ENCODE measurements at regions not wholly inside any gene's neighbourhood (a gene's known extent, or its start where the extent isn't known, plus 50 kb on each side); places are given as distances from the start of the nearest gene placed in this dataset.

- H2AFZ ChIP-seq (ENCODE audit: low read length): no peak overlapping the region
- no peaks in the 10 kb centered on the region for H3K79me2 ChIP-seq (ENCODE audit: low read length)
- TF ChIP-seq CTCF (IDR thresholded peaks at IDR 0.05; ENCODE audit: low read length) (no peak), EZH2 (optimal IDR thresholded peaks at IDR 0.05; ENCODE audit: low read depth, low read length) (no peak), EZH2phosphoT487 (IDR thresholded peaks at IDR 0.05; ENCODE audit: low read length) (no peak)
- no peak overlapping the region for H3K4me3 ChIP-seq (ENCODE audit: low read length)
- no peaks in the 10 kb centered on the region for H3F3A ChIP-seq (ENCODE audit: insufficient read depth, low read length)
- no peaks in the 10 kb centered on the region for H3K9me2 ChIP-seq (replicated peaks; ENCODE audit: insufficient read depth, low read length)
- no peak overlapping the region for H3K4me2 ChIP-seq (ENCODE audit: low read depth, low read length)
- H3K4me1 ChIP-seq (ENCODE audit: low read length): no peaks in the 10 kb centered on the region
- no peaks in the 10 kb centered on the region for H3K9me3 ChIP-seq (replicated peaks; ENCODE audit: insufficient read depth, low read length)
- DNase-seq: no peak
- H3K27me3 ChIP-seq (replicated peaks; ENCODE audit: insufficient read depth, low read length): no peaks in the 10 kb centered on the region
- H4K20me1 ChIP-seq (ENCODE audit: insufficient read depth, low read length): no peaks in the 10 kb centered on the region
- H3K27ac ChIP-seq (ENCODE audit: low read length): no peak overlapping the region
- no peaks in the 10 kb centered on the region for H3K36me3 ChIP-seq (replicated peaks; ENCODE audit: insufficient read depth, low read length)
- no peak overlapping the region for H3K9ac ChIP-seq (ENCODE audit: low read length)
Measured at GRCh38 chr20:19096843-19097242, 115.6 kb upstream of the SLC24A3 start.

GRCh38 chr20:19098117-19098516 is 114.3 kb upstream of the SLC24A3 start:
- no peak overlapping the region for H3K4me3 ChIP-seq (ENCODE audit: low read length)
- H3K9ac ChIP-seq (ENCODE audit: low read length): no peak overlapping the region
- H3K4me1 ChIP-seq (ENCODE audit: low read length): no peaks in the 10 kb centered on the region
- no peaks in the 10 kb centered on the region for H3F3A ChIP-seq (ENCODE audit: insufficient read depth, low read length)
- no peak overlapping the region for H2AFZ ChIP-seq (ENCODE audit: low read length)
- H3K27ac ChIP-seq (ENCODE audit: low read length): no peak overlapping the region
- no peaks in the 10 kb centered on the region for H3K79me2 ChIP-seq (ENCODE audit: low read length)
- no peak for DNase-seq
- H3K9me2 ChIP-seq (replicated peaks; ENCODE audit: insufficient read depth, low read length): no peaks in the 10 kb centered on the region
- H4K20me1 ChIP-seq (ENCODE audit: insufficient read depth, low read length): no peaks in the 10 kb centered on the region
- no peaks in the 10 kb centered on the region for H3K36me3 ChIP-seq (replicated peaks; ENCODE audit: insufficient read depth, low read length)
- no peak overlapping the region for H3K4me2 ChIP-seq (ENCODE audit: low read depth, low read length)
- no peaks in the 10 kb centered on the region for H3K27me3 ChIP-seq (replicated peaks; ENCODE audit: insufficient read depth, low read length)
- no peaks in the 10 kb centered on the region for H3K9me3 ChIP-seq (replicated peaks; ENCODE audit: insufficient read depth, low read length)
- no peak for TF ChIP-seq CTCF (IDR thresholded peaks at IDR 0.05; ENCODE audit: low read length)
- no peak for TF ChIP-seq EZH2 (optimal IDR thresholded peaks at IDR 0.05; ENCODE audit: low read depth, low read length)
- no peak for TF ChIP-seq EZH2phosphoT487 (IDR thresholded peaks at IDR 0.05; ENCODE audit: low read length)

GRCh38 chr20:19098806-19099578 is 113.5 kb upstream of the SLC24A3 start:
- TF ChIP-seq CTCF (IDR thresholded peaks at IDR 0.05; ENCODE audit: low read length) (no peak), EZH2phosphoT487 (IDR thresholded peaks at IDR 0.05; ENCODE audit: low read length) (no peak), EZH2 (optimal IDR thresholded peaks at IDR 0.05; ENCODE audit: low read depth, low read length) (no peak)
- Histone ChIP-seq H3K9ac (ENCODE audit: low read length) (no peak overlapping the region), H2AFZ (ENCODE audit: low read length) (0 out of 2 replicates have a peak overlapping the region, but pooled peaks have one; percentile 7)

More at GRCh38 chr20:19098806-19099578, 113.5 kb upstream of the SLC24A3 start:
- H3K79me2 ChIP-seq (ENCODE audit: low read length): no peaks in the 10 kb centered on the region
- H3K27ac ChIP-seq (ENCODE audit: low read length): no peak overlapping the region
- H3K4me3 ChIP-seq (ENCODE audit: low read length): no peak overlapping the region
- H3K36me3 ChIP-seq (replicated peaks; ENCODE audit: insufficient read depth, low read length): no peaks in the 10 kb centered on the region
- no peaks in the 10 kb centered on the region for H3K9me3 ChIP-seq (replicated peaks; ENCODE audit: insufficient read depth, low read length)
- H3K4me2 ChIP-seq (ENCODE audit: low read depth, low read length): no peak overlapping the region
- no peaks in the 10 kb centered on the region for H3K9me2 ChIP-seq (replicated peaks; ENCODE audit: insufficient read depth, low read length)
- H3K27me3 ChIP-seq (replicated peaks; ENCODE audit: insufficient read depth, low read length): no peaks in the 10 kb centered on the region
- H3F3A ChIP-seq (ENCODE audit: insufficient read depth, low read length): no peaks in the 10 kb centered on the region
- no peak for DNase-seq
- H3K4me1 ChIP-seq (ENCODE audit: low read length): no peaks in the 10 kb centered on the region
- H4K20me1 ChIP-seq (ENCODE audit: insufficient read depth, low read length): no peaks in the 10 kb centered on the region

Measured in MM.1S (cell line).